Suprapubic skin (tissue), 4 donors: ENCODE measurements at regions not wholly inside any gene's neighbourhood (a gene's known extent, or its start where the extent isn't known, plus 50 kb on each side); places are given as distances from the start of the nearest gene placed in this dataset.

Experiments used
- DNase-seq, 2 donors: peaks; one replicate each; pipeline ENCODE4 v3.0.0-alpha.2; 2019; ENCODE audit warnings: low spot score in 2 of 2
- H3K27ac ChIP-seq: fragments of 200-600 bp; sonication (generic); one replicate; pipeline ENCODE4 v1.5.1; 2019
- H3K27me3 ChIP-seq: fragments of 200-600 bp; sonication (generic); one replicate; pipeline ENCODE4 v1.5.1; 2019
- H3K36me3 ChIP-seq: fragments of 200-600 bp; sonication (generic); one replicate; pipeline ENCODE4 v1.5.1; 2019
- H3K4me1 ChIP-seq: fragments of 200-600 bp; sonication (generic); one replicate; pipeline ENCODE4 v1.5.1; 2019
- H3K4me3 ChIP-seq: fragments of 200-600 bp; sonication (generic); one replicate; pipeline ENCODE4 v1.5.1; 2019; ENCODE audit warnings: mild to moderate bottlenecking
- H3K9me3 ChIP-seq: fragments of 200-600 bp; sonication (generic); one replicate; pipeline ENCODE4 v1.5.1; 2019
- CTCF ChIP-seq, 2 donors: fragments of 200-600 bp in 1 of 2; fragments of 450-650 bp in 1 of 2; sonication (generic) in 1 of 2; IDR thresholded peaks; one replicate each; pipeline ENCODE4 v1.5.1; 2016 to 2019; ENCODE audit warnings: antibody characterized with exemption in 2 of 2, mild to moderate bottlenecking in 1 of 2, moderate library complexity in 1 of 2
- EP300 ChIP-seq: sonication (generic); formaldehyde crosslinking; IDR thresholded peaks from one replicate; pipeline ENCODE4 v1.6.1; 2017; ENCODE audit warnings: antibody characterized with exemption
- POLR2A ChIP-seq, 2 donors: fragments of 450-650 bp; IDR thresholded peaks; one replicate each; pipeline ENCODE4 v1.6.1; 2017; ENCODE audit warnings: antibody characterized with exemption in 2 of 2, mild to moderate bottlenecking in 2 of 2, moderate library complexity in 2 of 2
- POLR2AphosphoS5 ChIP-seq, 3 donors: sonication (generic); formaldehyde crosslinking; IDR thresholded peaks; one replicate each; pipeline ENCODE4 v1.6.1; 2017; ENCODE audit warnings: antibody characterized with exemption in 3 of 3
- WGBS: methylation state at CpG from one replicate; pipeline ENCODE4 v1.1.5; 2018; 5-methylcytosine and 5-hydroxymethylcytosine counted together

DNA sequence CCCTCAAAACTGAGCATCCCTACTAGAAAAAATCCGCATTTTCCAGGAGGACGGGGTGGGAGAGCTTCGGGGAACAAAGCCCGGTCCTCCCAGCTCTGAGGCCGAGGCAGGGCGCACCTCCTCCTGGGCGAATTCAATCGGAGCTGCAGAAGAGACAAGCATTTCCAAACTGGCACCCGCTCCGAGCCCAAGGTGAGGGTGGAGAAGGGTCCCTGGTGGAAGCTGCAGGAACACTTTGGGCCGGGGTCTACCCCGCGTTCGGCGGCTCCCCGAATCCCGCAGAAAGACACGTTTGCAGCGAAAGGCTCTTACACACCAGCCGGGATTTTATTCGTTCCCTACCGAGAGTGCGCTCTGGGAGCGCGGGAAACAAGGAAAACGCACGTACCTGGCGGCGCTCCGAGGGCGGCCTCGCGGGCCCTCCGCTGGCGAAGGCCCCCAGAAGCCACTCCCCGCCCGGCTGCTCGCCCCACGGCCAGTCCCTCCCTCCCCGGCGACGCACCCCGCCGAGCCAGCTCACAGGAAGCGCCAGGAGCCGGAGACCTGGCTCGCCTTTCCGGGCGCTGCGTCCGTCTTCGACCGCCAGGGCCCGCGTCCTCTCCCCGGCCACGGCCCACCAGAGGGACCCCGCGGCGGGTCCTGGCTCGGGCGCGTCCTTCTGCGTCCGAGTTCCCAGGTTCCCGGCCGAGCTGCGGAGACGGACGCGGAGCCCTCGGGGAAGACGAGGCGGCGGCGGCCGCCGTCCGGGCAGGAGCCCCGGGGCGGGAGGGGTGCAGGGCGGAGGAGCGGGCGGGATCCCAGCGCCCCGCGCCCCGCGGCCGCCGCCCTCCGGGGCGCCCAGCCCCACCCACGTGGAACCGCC lies 49.8 kb upstream of the BAHCC1 start:
- WGBS: 0% methylated on average over 17 of the region's 95 CpGs
- peak overlapping the region; percentile 86 for H3K4me3 ChIP-seq
- H3K4me1 ChIP-seq: peaks cover 47% of the 10 kb centered on the region
- H3K27ac ChIP-seq: peak overlapping the region; percentile 97
- peak; percentile 95 to 96 for DNase-seq
- no peaks in the 10 kb centered on the region for H3K36me3 ChIP-seq
- H3K27me3 ChIP-seq: no peaks in the 10 kb centered on the region
- TF ChIP-seq POLR2AphosphoS5 (IDR thresholded peaks at IDR 0.05) (peak in 2 of 3 donors; percentile 83), POLR2A (IDR thresholded peaks at IDR 0.05) (peak; percentile 71 to 75), CTCF (IDR thresholded peaks at IDR 0.05) (peak; percentile 45 to 49), EP300 (no peak)
- H3K9me3 ChIP-seq: no peaks in the 10 kb centered on the region
